Esophagus squamous epithelium (tissue), 5 donors: ENCODE measurements at regions not wholly inside any gene's neighbourhood (a gene's known extent, or its start where the extent isn't known, plus 50 kb on each side); places are given as distances from the start of the nearest gene placed in this dataset.
"Not testable (repeated sequence)": the region's sequence is repeated elsewhere in the genome, so short reads cannot be mapped to it uniquely, and the experiment has no call there.

Source experiments
- DNase-seq: peaks from one replicate; lab custom pipeline; 2025; lab: John Stamatoyannopoulos, UW
- H3K27ac ChIP-seq, 4 donors: fragments of 200-600 bp; sonication (generic); one replicate each; pipeline ENCODE4 v1.5.1; 2016 to 2019; ENCODE audit warnings: mild to moderate bottlenecking in 1 of 4
- H3K27me3 ChIP-seq, 4 donors: fragments of 200-600 bp; sonication (generic); 1 replicate in 3 of 4; 2 replicates in 1 of 4; pipeline versions ENCODE4 v1.5.1 to v1.6.0; 2017 to 2021; ENCODE audit warnings: antibody characterized with exemption in 1 of 4
- H3K36me3 ChIP-seq, 3 donors: fragments of 200-600 bp; sonication (generic); one replicate each; pipeline ENCODE4 v1.5.1; 2016 to 2019
- H3K4me1 ChIP-seq, 3 donors: fragments of 200-600 bp; sonication (generic); one replicate each; pipeline ENCODE4 v1.5.1; 2017 to 2019
- H3K4me3 ChIP-seq, 4 donors: fragments of 200-600 bp; sonication (generic); 1 replicate in 3 of 4; 2 replicates in 1 of 4; pipeline ENCODE4 v1.5.1; 2016 to 2019; ENCODE audit warnings: mild to moderate bottlenecking in 2 of 4, moderate library complexity in 1 of 4
- H3K9me3 ChIP-seq, 3 donors: fragments of 200-600 bp; sonication (generic); one replicate each; pipeline ENCODE4 v1.5.1; 2016 to 2019
- POLR2A ChIP-seq, 4 donors: fragments of 450-650 bp; IDR thresholded peaks; one replicate each; pipeline ENCODE4 v1.6.1; 2017; ENCODE audit warnings: antibody characterized with exemption in 4 of 4, mild to moderate bottlenecking in 4 of 4, moderate library complexity in 3 of 4
- WGBS, 2 donors: methylation state at CpG; one replicate each; pipeline ENCODE4 v1.1.5; 2018; 5-methylcytosine and 5-hydroxymethylcytosine counted together
- intact Hi-C: fragments of 100-400 bp; cut with DNase I; formaldehyde crosslinking; loops from one replicate; pipeline ENCODE4 v1.15.0; 2022
- TF ChIP-seq, protein P1 (sequence below), 6 experiments: fragments of 450-650 bp in 4 of 6; fragments of 200-600 bp in 2 of 6; sonication (generic) in 2 of 6; IDR thresholded peaks; one replicate each; pipeline ENCODE4 v1.5.1; 2016 to 2019; ENCODE audit warnings: antibody characterized with exemption in 6 of 6, mild to moderate bottlenecking in 4 of 6, moderate library complexity in 4 of 6
- donor health status: DM: yes; HTN: yes; CAD: no.

DNA sequence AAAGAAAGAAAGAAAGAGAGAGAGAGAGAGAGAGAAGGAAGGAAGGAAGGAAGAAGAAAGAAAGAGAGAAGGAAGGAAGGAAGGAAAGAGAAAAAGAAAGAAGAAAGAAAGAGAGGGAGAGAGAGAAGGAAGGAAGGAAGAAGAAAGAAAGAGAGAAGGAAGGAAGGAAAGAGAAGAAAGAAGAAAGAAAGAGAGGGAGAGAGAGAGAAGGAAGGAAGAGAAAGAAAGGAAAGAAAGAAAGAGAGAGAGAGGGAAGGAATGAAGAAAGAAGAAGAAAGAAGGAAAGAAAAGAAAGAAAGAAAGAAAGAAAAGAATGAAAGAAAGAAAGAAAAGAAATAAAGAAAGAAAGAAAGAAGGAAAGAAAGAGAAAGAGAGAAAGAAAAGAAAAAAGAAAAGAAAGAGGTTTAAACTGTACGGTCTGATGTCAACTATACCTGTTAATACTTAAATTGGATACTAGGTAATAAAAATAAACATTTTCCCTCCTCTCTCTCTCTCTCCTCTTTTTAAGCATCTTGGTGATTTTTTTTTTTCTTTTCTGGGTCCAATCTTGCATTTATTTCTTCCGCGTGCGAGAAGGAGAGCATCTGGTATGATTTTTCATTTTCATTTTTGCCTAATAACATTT lies 93.8 kb downstream of the CRLF2 start:
- no peaks in the 10 kb centered on the region for H3K36me3 ChIP-seq
- no peak for DNase-seq
- H3K9me3 ChIP-seq = no peaks in the 10 kb centered on the region
- H3K4me3 ChIP-seq = no peak overlapping the region
- TF ChIP-seq, protein P1, sequence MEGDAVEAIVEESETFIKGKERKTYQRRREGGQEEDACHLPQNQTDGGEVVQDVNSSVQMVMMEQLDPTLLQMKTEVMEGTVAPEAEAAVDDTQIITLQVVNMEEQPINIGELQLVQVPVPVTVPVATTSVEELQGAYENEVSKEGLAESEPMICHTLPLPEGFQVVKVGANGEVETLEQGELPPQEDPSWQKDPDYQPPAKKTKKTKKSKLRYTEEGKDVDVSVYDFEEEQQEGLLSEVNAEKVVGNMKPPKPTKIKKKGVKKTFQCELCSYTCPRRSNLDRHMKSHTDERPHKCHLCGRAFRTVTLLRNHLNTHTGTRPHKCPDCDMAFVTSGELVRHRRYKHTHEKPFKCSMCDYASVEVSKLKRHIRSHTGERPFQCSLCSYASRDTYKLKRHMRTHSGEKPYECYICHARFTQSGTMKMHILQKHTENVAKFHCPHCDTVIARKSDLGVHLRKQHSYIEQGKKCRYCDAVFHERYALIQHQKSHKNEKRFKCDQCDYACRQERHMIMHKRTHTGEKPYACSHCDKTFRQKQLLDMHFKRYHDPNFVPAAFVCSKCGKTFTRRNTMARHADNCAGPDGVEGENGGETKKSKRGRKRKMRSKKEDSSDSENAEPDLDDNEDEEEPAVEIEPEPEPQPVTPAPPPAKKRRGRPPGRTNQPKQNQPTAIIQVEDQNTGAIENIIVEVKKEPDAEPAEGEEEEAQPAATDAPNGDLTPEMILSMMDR (IDR thresholded peaks at IDR 0.05) = no peak
- intact Hi-C loops = no loop called here
- WGBS, 2 donors = 72 to 73% methylated on average over 4 of the region's 4 CpGs
- H3K27me3 ChIP-seq = peaks cover 0 to 14% (median 0%) of the 10 kb centered on the region in 4 donors
- no peak overlapping the region for H3K27ac ChIP-seq
- H3K4me1 ChIP-seq = no peaks in the 10 kb centered on the region

DNA sequence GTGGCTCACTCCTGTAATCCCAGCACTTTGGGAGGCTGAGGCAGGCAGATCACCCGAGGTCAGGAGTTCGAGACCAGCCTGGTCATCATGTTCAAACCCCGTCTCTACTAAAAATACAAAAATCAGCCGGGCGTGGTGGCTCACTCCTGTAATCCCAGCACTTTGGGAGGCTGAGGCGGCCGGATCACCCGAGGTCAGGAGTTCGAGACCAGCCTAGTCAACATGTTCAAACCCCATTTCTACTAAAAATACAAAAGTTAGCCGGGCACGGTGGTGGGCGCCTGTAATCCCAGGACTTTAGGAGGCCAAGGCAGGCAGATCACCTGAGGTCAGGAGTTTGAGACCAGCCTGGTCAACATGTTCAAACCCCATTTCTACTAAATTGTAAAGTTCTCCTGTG lies 97.0 kb downstream of the CRLF2 start:
- intact Hi-C loops, H3K4me1 ChIP-seq, DNase-seq, H3K9me3 ChIP-seq, H3K36me3 ChIP-seq, H3K27ac ChIP-seq, H3K4me3 ChIP-seq: not testable (repeated sequence)
- H3K27me3 ChIP-seq = peaks cover 0 to 31% (median 0%) of the 10 kb centered on the region in 4 donors
- 83 to 91% methylated on average over 10 to 12 of the region's 12 CpGs for WGBS, 2 donors

DNA sequence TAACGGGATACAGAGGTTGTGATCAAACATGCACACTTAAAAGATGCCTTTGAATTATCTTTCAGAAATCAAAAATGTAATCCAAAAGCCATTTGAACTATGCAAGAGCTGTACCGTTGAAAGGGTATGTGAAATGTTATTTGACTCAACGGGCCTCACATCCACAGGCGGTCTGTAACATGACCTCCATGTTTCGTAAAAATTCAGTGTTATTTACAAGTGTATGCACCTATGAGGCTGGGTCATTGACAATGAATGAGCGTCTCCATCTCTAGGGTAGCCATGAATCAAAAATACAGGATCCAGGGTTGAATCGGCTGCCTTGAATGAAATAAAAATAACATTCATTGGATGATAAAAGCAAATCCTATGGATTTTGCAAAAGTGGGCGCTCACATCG lies 100.1 kb downstream of the CRLF2 start:
- Histone ChIP-seq H3K4me3 (no peak overlapping the region), H3K27me3 (peaks cover 0 to 44% (median 0%) of the 10 kb centered on the region in 4 donors), H3K36me3 (no peaks in the 10 kb centered on the region), H3K4me1 (no peaks in the 10 kb centered on the region), H3K9me3 (no peaks in the 10 kb centered on the region), H3K27ac (no peak overlapping the region)
- WGBS, 2 donors = 32 to 44% methylated on average over 9 of the region's 9 CpGs
- TF ChIP-seq, protein P1 (IDR thresholded peaks at IDR 0.05) = no peak
- TF ChIP-seq POLR2A (IDR thresholded peaks at IDR 0.05) = no peak
- no peak for DNase-seq
- intact Hi-C loops = no loop called here

DNA sequence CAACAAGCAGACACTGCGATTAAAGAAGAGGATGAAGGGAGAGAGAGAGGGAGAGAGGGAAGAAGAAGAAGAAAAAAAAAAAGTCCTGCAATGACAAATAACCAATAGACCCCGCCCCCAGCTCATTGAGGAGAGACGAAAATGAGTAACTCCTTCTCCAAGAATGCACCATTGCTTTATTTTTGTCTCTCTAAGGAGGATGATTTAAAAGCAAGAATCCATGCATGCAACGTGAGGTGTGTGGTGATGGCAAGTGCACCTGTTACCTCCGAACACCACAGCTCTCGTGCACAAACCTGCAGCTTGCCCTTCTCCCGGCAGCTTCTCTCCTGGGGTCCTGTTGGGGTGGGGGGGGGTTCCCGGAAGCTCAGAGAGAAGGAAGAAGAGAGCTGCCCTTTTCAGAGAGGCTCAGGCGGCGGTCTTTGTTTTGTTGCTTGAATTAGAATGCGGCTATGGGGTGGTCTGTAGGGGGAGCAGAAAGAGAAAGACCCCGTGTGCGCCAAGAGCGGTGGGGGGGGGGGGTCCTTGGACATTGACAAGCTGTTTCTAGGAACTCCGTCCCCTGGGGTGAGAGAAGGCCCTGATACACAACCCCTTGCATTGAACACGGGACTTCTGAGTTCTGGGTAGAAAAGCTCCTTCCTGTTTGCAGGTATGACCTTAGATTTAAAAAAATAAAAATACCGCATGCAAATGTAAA lies 100.7 kb downstream of the CRLF2 start:
- H3K36me3 ChIP-seq = no peaks in the 10 kb centered on the region
- H3K4me3 ChIP-seq = no peak overlapping the region
- H3K27me3 ChIP-seq = peaks cover 0 to 46% (median 0%) of the 10 kb centered on the region in 4 donors
- no peaks in the 10 kb centered on the region for H3K9me3 ChIP-seq
- H3K27ac ChIP-seq = no peak overlapping the region
- DNase-seq = no peak
- WGBS, 2 donors = 5 to 10% methylated on average over 14 to 16 of the region's 17 CpGs
- no peaks in the 10 kb centered on the region for H3K4me1 ChIP-seq
- intact Hi-C loops = no loop called here
- TF ChIP-seq POLR2A (IDR thresholded peaks at IDR 0.05) = no peak
- TF ChIP-seq, protein P1 (IDR thresholded peaks at IDR 0.05) = no peak

DNA sequence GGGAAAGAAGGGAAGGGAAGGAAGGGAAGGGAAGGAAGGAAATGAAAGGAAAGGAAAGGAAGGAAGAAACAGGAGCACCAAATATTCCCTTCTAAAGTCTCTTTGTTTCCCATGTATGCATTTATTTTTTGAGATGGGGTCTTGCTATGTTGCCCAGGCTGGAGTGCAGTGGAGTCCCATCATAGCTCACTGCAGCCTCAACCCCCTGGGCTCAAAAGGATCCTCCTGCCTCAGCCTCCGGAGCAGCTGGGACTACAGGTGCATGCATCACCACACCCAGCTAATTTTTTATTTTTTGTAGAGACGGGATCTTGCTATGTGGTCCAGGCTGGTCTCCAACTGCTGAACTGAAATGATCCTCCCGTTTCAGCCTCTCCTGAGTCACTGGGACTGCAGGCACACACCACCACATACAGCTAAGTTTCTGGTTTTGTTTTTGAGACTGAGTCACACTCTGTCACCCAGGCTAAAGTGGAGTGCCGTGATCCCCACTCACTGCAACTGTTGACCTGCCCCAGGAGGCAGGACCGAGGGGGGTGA lies 102.8 kb downstream of the CRLF2 start:
- DNase-seq = no peak
- H3K9me3 ChIP-seq = no peaks in the 10 kb centered on the region
- H3K36me3 ChIP-seq = no peaks in the 10 kb centered on the region
- intact Hi-C loops = no loop called here
- no peaks in the 10 kb centered on the region for H3K4me1 ChIP-seq
- TF ChIP-seq, protein P1 (IDR thresholded peaks at IDR 0.05) = no peak
- TF ChIP-seq POLR2A (IDR thresholded peaks at IDR 0.05) = no peak
- H3K27ac ChIP-seq = no peak overlapping the region
- WGBS, 2 donors = 74 to 87% methylated on average over 4 to 5 of the region's 5 CpGs
- H3K4me3 ChIP-seq = no peak overlapping the region
- H3K27me3 ChIP-seq = peaks cover 0 to 46% (median 0%) of the 10 kb centered on the region in 4 donors
